Middle frontal gyrus (tissue), 1 donor: ENCODE measurements at regions not wholly inside any gene's neighbourhood (a gene's known extent, or its start where the extent isn't known, plus 50 kb on each side); places are given as distances from the start of the nearest gene placed in this dataset.

ENCODE experiments used
- DNase-seq: peaks from one replicate; pipeline ENCODE4 v3.0.0-alpha.2; 2015; ENCODE audit warnings: low spot score; ENCODE audit errors: extremely low spot score

GRCh38 chr13:108156749-108157148 is 58.6 kb downstream of the LIG4 start:
- DNase-seq = no peak

GRCh38 chr13:108155185-108156106 is 59.9 kb downstream of the LIG4 start:
- DNase-seq = peak; percentile 33

- no peak for DNase-seq
Observed at GRCh38 chr13:108154421-108154858, 60.9 kb downstream of the LIG4 start.

GRCh38 chr13:108146642-108147041 is 68.7 kb downstream of the LIG4 start:
- DNase-seq = no peak

GRCh38 chr13:108142702-108143436 is 72.5 kb downstream of the LIG4 start:
- DNase-seq = no peak

- no peak for DNase-seq
Observed at GRCh38 chr13:108137176-108137575, 78.2 kb downstream of the LIG4 start.

- DNase-seq = no peak
Observed at GRCh38 chr13:108127406-108127805, 87.9 kb downstream of the LIG4 start.

- DNase-seq = no peak
Observed at GRCh38 chr13:108126056-108126455, 89.3 kb downstream of the LIG4 start.

- DNase-seq = no peak
Observed at GRCh38 chr13:108121406-108121805, 93.9 kb downstream of the LIG4 start.

GRCh38 chr13:108120856-108121255 is 94.5 kb downstream of the LIG4 start:
- DNase-seq = no peak

- no peak for DNase-seq
Observed at GRCh38 chr13:108120302-108120701, 95.0 kb downstream of the LIG4 start.

GRCh38 chr13:108115738-108116137 is 99.6 kb downstream of the LIG4 start:
- DNase-seq = no peak

GRCh38 chr13:108113407-108113806 is 101.9 kb downstream of the LIG4 start:
- DNase-seq = no peak

- no peak for DNase-seq
Observed at GRCh38 chr13:108104736-108105135, 110.6 kb downstream of the LIG4 start.

GRCh38 chr13:108102771-108103170 is 112.6 kb downstream of the LIG4 start:
- DNase-seq = no peak

- DNase-seq = no peak
Observed at GRCh38 chr13:108096301-108096915, 118.9 kb downstream of the LIG4 start.

GRCh38 chr13:108095036-108095435 is 120.3 kb downstream of the LIG4 start:
- DNase-seq = no peak

- DNase-seq = no peak
Observed at GRCh38 chr13:108093616-108094015, 121.7 kb downstream of the LIG4 start.

- no peak for DNase-seq
Observed at GRCh38 chr13:108087810-108088209, 127.5 kb downstream of the LIG4 start.

GRCh38 chr13:108086678-108087077 is 128.7 kb downstream of the LIG4 start:
- DNase-seq = no peak

- DNase-seq = no peak
Observed at GRCh38 chr13:108084840-108085239, 130.5 kb downstream of the LIG4 start.

GRCh38 chr13:108083056-108083455 is 132.3 kb downstream of the LIG4 start:
- no peak for DNase-seq
